Activated CD4-positive, alpha-beta memory T cell treated with anti-CD3 and anti-CD28 coated beads, Interleukin-2, amount 10 ng/mL, durations not matched to agents 7 days and 5 days (primary cell): ENCODE measurements at regions not wholly inside any gene's neighbourhood (a gene's known extent, or its start where the extent isn't known, plus 50 kb on each side); places are given as distances from the start of the nearest gene placed in this dataset.

ENCODE experiments used
- CTCF ChIA-PET: fragments of 350-600 bp; sonication (Branson Sonifier 250); formaldehyde crosslinking; loops from one replicate; lab custom pipeline; 2021; ENCODE audit warnings: antibody characterized with exemption, inconsistent platforms; lab: Charles Lee
- POLR2A ChIA-PET: fragments of 350-600 bp; sonication (Branson Sonifier 250); formaldehyde crosslinking; loops from one replicate; lab custom pipeline; 2021; ENCODE audit warnings: antibody characterized with exemption; lab: Charles Lee
- DNase-seq: peaks from one replicate; pipeline ENCODE4 v3.0.0-alpha.2; 2020
- H3K27ac Mint-ChIP-seq: one replicate; pipeline ENCODE4 v1.8.0; 2021; ENCODE audit warnings: mild to moderate bottlenecking, mixed read lengths
- H3K27me3 Mint-ChIP-seq: one replicate; pipeline ENCODE4 v1.8.0; 2021; ENCODE audit warnings: mixed read lengths
- H3K36me3 Mint-ChIP-seq: one replicate; pipeline ENCODE4 v1.8.0; 2021; ENCODE audit warnings: low read depth, mixed read lengths
- H3K4me1 Mint-ChIP-seq: one replicate; pipeline ENCODE4 v1.8.0; 2021; ENCODE audit warnings: mixed read lengths
- H3K4me3 Mint-ChIP-seq: one replicate; pipeline ENCODE4 v1.8.0; 2021; ENCODE audit warnings: mild to moderate bottlenecking, mixed read lengths
- H3K9me3 Mint-ChIP-seq: one replicate; pipeline ENCODE4 v1.8.0; 2021; ENCODE audit warnings: mixed read lengths

GRCh38 chr1:38344716-38345115 is 298.1 kb upstream of the POU3F1 start:
- no peak for DNase-seq
- H3K27me3 Mint-ChIP-seq, result peaks cover 21% of the 10 kb centered on the region
- no peaks in the 10 kb centered on the region for H3K4me1 Mint-ChIP-seq
- POLR2A ChIA-PET, result no interaction called here
- H3K27ac Mint-ChIP-seq, result no peak overlapping the region
- CTCF ChIA-PET, result no interaction called here
- no peaks in the 10 kb centered on the region for H3K36me3 Mint-ChIP-seq
- no peaks in the 10 kb centered on the region for H3K9me3 Mint-ChIP-seq
- no peak overlapping the region for H3K4me3 Mint-ChIP-seq

DNA sequence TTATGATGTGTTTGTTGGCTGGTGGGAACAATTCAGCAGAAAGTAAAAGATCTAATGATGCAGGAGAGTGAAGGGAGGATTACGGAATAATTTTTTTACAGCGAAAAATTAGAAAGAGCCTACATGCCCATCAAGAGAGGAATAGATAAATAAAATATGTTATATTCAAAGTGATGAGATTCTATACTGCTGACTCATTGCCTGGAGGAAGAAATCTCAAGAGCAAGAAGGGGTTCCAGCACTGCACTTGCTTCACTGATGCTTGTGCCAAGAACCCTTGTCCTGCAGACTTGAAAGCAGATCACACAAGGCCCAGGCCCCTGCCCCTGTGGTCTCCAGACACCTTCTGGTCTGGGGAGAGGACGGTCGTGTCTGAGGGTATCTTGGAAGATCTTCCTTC is 295.1 kb upstream of the POU3F1 start:
- Mint-ChIP-seq H3K9me3 (no peaks in the 10 kb centered on the region), H3K4me1 (no peaks in the 10 kb centered on the region), H3K4me3 (no peak overlapping the region), H3K27ac (no peak overlapping the region), H3K27me3 (peaks cover 19% of the 10 kb centered on the region), H3K36me3 (no peaks in the 10 kb centered on the region)
- ChIA-PET POLR2A (no interaction called here), CTCF (no interaction called here)
- no peak for DNase-seq

DNA sequence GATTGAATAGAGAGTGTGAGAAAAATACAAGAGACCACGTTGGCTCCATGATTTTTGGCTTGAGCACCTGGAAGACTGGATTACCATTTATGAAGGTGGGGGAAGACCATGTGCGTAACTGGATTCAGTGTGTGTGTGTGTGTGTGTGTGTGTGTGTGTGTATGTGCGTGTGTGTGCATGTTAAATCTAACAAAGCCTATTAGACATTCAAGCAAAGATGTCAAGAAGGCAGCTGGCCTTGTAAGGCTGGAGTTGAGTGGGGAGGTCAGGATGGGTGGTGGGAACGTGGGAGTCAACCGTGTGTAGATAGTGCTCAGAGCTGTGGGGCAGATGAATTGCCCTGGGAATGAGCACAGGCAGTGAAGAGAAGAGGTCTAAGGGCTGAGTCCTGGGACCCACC is 293.8 kb upstream of the POU3F1 start:
- Mint-ChIP-seq H3K4me3 (no peak overlapping the region), H3K9me3 (no peaks in the 10 kb centered on the region), H3K4me1 (no peaks in the 10 kb centered on the region), H3K27ac (no peak overlapping the region), H3K27me3 (peaks cover 10% of the 10 kb centered on the region), H3K36me3 (no peaks in the 10 kb centered on the region)
- POLR2A ChIA-PET, result no interaction called here
- no peak for DNase-seq
- CTCF ChIA-PET, result interaction anchor here (0.6 kb wide), 1 partner anchor 531 kb away, joined by 4 read pairs; no protein-coding TSS in a partner anchor

- ChIA-PET POLR2A (no interaction called here), CTCF (no interaction called here)
- peaks cover 15% of the 10 kb centered on the region for H3K27me3 Mint-ChIP-seq
- H3K4me3 Mint-ChIP-seq, result no peak overlapping the region
- H3K36me3 Mint-ChIP-seq, result no peaks in the 10 kb centered on the region
- no peaks in the 10 kb centered on the region for H3K4me1 Mint-ChIP-seq
- no peak for DNase-seq
- no peak overlapping the region for H3K27ac Mint-ChIP-seq
- no peaks in the 10 kb centered on the region for H3K9me3 Mint-ChIP-seq
Measured at GRCh38 chr1:38337711-38338110, 291.1 kb upstream of the POU3F1 start.

- Mint-ChIP-seq H3K9me3 (no peaks in the 10 kb centered on the region), H3K27me3 (peaks cover 14% of the 10 kb centered on the region), H3K27ac (no peak overlapping the region), H3K4me3 (no peak overlapping the region), H3K36me3 (no peaks in the 10 kb centered on the region), H3K4me1 (no peaks in the 10 kb centered on the region)
- POLR2A ChIA-PET, result no interaction called here
- DNase-seq, result no peak
- CTCF ChIA-PET, result no interaction called here
Measured at GRCh38 chr1:38336961-38337360, 290.4 kb upstream of the POU3F1 start.

- CTCF ChIA-PET, result no interaction called here
- Mint-ChIP-seq H3K36me3 (no peaks in the 10 kb centered on the region), H3K4me1 (no peaks in the 10 kb centered on the region), H3K9me3 (no peaks in the 10 kb centered on the region), H3K27me3 (peaks cover 14% of the 10 kb centered on the region), H3K27ac (no peak overlapping the region), H3K4me3 (no peak overlapping the region)
- POLR2A ChIA-PET, result no interaction called here
- no peak for DNase-seq
Measured at GRCh38 chr1:38336301-38336923, 289.8 kb upstream of the POU3F1 start.

DNA sequence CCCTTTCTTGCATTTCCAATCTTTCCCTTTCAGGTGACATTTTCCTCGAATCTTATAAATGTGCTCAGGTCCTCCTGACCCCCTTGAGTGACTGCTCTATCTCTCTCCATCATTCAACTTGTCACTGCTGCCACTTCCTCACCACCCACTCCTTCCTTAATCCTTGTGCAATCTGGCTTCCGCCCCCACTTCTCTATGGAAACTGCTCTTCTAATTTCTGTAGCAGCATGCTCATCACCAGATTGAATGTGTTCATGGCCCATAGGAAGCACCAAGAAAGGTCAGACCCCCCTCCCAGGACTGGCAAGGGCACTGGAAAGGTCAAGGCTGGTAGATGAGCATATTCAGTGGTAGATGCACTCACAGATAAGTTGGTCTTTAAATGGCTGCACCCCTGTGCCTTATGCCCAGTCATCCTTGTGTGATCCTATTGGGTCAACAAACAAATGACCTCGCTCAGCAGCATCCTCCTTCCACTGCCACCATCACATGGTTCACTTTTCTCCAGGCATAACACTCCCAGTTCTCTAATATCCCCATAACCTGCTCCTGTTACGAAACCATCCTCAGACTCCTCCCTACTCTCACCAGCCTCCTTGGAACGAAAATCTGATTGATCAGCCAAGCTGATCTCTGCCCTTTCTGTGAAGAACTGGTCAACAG is 288.5 kb upstream of the POU3F1 start:
- DNase-seq, result no peak
- Mint-ChIP-seq H3K4me1 (no peaks in the 10 kb centered on the region), H3K4me3 (no peak overlapping the region), H3K36me3 (no peaks in the 10 kb centered on the region), H3K27me3 (peaks cover 14% of the 10 kb centered on the region), H3K27ac (no peak overlapping the region), H3K9me3 (no peaks in the 10 kb centered on the region)
- ChIA-PET POLR2A (no interaction called here), CTCF (no interaction called here)

GRCh38 chr1:38332649-38333310 is 286.2 kb upstream of the POU3F1 start:
- H3K4me1 Mint-ChIP-seq, result no peaks in the 10 kb centered on the region
- CTCF ChIA-PET, result no interaction called here

DNA sequence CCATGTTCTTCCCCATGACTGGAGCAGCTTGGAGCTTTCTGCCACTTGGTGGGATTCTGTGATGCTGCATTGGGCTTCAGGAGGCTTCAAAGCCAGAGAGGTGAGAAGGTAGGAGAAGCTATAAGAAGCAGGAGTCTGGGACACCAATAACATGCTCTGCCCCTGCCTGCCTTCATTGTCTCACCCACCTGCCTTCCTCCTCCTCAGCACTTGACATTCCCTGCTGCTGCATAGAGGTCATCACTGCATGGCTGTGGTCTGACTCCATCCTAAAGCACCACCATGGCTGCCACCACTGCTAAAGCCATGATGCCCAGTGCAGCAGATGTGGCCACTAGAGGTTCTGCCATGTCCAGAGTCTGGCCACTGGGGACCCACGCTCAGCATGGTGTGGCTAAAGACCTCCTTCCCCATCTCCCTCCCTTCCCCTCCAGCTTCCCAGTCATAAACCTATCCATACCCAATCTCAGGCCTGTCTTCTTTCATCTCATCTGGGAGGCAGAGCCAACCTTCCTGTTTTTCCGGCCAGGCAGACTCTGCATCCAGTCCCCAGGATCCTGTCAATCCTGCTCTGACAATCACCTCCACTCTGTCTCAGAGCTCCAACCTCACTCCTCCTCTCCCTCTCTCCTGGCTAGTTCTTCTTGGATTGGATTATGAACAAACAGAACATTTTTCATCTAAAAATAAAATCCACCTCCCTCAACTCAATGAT is 285.1 kb upstream of the POU3F1 start:
- H3K4me3 Mint-ChIP-seq, result no peak overlapping the region
- no peak overlapping the region for H3K27ac Mint-ChIP-seq
- no peak for DNase-seq
- H3K4me1 Mint-ChIP-seq, result no peaks in the 10 kb centered on the region
- H3K9me3 Mint-ChIP-seq, result no peaks in the 10 kb centered on the region
- ChIA-PET POLR2A (no interaction called here), CTCF (no interaction called here)
- H3K27me3 Mint-ChIP-seq, result peaks cover 8% of the 10 kb centered on the region
- no peaks in the 10 kb centered on the region for H3K36me3 Mint-ChIP-seq

More at GRCh38 chr1:38332649-38333310, 286.2 kb upstream of the POU3F1 start:
- H3K4me3 Mint-ChIP-seq, result no peak overlapping the region
- no peaks in the 10 kb centered on the region for H3K36me3 Mint-ChIP-seq
- H3K9me3 Mint-ChIP-seq, result no peaks in the 10 kb centered on the region
- DNase-seq, result no peak
- no peak overlapping the region for H3K27ac Mint-ChIP-seq
- POLR2A ChIA-PET, result no interaction called here
- peaks cover 8% of the 10 kb centered on the region for H3K27me3 Mint-ChIP-seq

GRCh38 chr1:38330799-38331198 is 284.2 kb upstream of the POU3F1 start:
- CTCF ChIA-PET, result no interaction called here
- no peak overlapping the region for H3K27ac Mint-ChIP-seq
- no peak overlapping the region for H3K4me3 Mint-ChIP-seq
- H3K27me3 Mint-ChIP-seq, result peaks cover 8% of the 10 kb centered on the region
- H3K4me1 Mint-ChIP-seq, result no peaks in the 10 kb centered on the region
- POLR2A ChIA-PET, result no interaction called here
- no peak for DNase-seq
- no peaks in the 10 kb centered on the region for H3K36me3 Mint-ChIP-seq
- H3K9me3 Mint-ChIP-seq, result no peaks in the 10 kb centered on the region

DNA sequence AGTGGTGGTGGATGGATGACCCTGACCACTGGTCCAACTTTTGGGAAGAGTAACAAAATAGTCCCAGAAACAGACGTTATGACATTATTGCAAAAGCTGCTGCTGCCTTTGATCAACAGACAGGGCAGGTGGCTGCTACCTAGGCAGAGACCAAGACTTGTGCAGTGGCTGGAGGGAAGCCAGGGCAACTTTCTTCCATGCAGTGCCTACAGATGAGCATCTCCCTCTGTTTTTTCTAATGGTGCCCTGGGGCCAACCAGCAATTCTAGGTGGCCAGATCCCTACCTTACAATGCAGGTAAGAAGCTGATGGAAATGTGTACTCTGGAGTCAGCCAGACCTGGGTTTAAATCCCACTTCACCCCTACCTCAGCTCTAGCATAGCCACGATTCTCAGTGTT is 283.1 kb upstream of the POU3F1 start:
- no peak overlapping the region for H3K27ac Mint-ChIP-seq
- H3K9me3 Mint-ChIP-seq, result no peaks in the 10 kb centered on the region
- DNase-seq, result no peak
- H3K27me3 Mint-ChIP-seq, result peaks cover 5% of the 10 kb centered on the region
- POLR2A ChIA-PET, result no interaction called here
- CTCF ChIA-PET, result no interaction called here
- H3K4me3 Mint-ChIP-seq, result no peak overlapping the region
- H3K4me1 Mint-ChIP-seq, result no peaks in the 10 kb centered on the region
- no peaks in the 10 kb centered on the region for H3K36me3 Mint-ChIP-seq

DNA sequence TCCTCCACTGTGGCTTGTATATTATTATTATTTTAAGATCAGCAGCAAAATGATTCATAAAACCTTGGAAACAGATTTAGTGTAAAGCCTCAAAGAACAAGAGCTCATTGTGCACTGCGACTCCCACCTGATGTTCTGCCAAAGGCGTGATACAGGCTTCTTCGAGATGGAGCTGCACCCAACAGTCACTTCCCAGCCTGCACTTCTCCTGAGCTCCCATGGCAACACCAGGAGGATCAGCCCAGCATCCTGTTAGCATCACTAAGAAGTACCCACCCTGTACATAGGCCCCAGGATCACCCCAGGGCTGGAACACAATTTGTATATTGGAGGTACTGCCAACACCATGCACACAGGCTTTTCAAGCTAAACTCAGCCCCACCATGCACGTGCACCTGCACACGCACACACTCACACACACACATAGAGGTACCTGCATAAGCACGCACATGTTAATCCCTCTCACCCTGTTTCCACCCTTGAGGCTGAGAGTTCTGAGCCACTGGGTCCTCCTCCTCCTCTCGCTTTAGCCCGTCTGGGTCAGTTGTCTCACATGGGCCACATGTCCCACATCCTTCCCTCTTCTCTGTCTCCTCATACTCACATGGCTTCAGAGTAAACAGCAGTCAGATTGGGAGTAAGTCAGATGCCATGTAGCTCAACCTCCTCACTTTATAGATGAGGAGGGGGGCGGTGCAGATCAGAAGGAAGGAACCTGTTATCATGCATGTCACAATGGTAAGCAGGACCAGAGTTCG is 281.9 kb upstream of the POU3F1 start:
- CTCF ChIA-PET, result no interaction called here
- peaks cover 2% of the 10 kb centered on the region for H3K27me3 Mint-ChIP-seq
- H3K4me3 Mint-ChIP-seq, result no peak overlapping the region
- no peak overlapping the region for H3K27ac Mint-ChIP-seq
- H3K4me1 Mint-ChIP-seq, result no peaks in the 10 kb centered on the region
- H3K9me3 Mint-ChIP-seq, result no peaks in the 10 kb centered on the region
- H3K36me3 Mint-ChIP-seq, result no peaks in the 10 kb centered on the region
- POLR2A ChIA-PET, result no interaction called here
- no peak for DNase-seq

DNA sequence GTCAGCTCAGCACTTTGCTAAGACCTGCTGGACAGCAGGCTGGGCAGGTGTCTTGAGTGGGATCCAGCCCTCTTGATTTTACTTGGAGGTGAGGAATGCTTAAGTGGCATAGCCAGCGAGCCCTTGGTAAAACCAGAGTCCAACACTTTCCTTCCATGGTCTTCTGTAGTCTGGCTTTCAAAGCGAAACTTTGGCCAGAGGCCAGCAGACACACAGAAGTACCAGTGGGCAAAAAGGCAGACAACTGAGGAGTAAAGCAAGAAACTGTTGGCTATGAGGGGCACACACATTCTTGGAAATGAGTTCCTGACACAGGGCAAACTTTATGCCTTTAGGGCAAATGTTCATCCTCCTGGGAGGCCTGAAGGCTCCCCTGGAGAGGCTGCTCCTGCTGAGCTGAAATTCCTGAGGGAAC is 281.0 kb upstream of the POU3F1 start:
- DNase-seq, result no peak
- no peaks in the 10 kb centered on the region for H3K4me1 Mint-ChIP-seq
- H3K4me3 Mint-ChIP-seq, result no peak overlapping the region
- no peaks in the 10 kb centered on the region for H3K9me3 Mint-ChIP-seq
- ChIA-PET CTCF (no interaction called here), POLR2A (no interaction called here)
- peaks cover 9% of the 10 kb centered on the region for H3K27me3 Mint-ChIP-seq
- H3K36me3 Mint-ChIP-seq, result no peaks in the 10 kb centered on the region
- H3K27ac Mint-ChIP-seq, result no peak overlapping the region
